HCT116 (cell line): ENCODE measurements at regions not wholly inside any gene's neighbourhood (a gene's known extent, or its start where the extent isn't known, plus 50 kb on each side); places are given as distances from the start of the nearest gene placed in this dataset.

Source experiments
- POLR2A ChIP-seq: IDR thresholded peaks from 2 replicates; pipeline ENCODE4 v1.7.0; 2011; ENCODE audit warnings: borderline replicate concordance; ENCODE audit not compliant: insufficient read depth, insufficient read length; ENCODE audit errors: extremely low read depth
- RAD21 ChIP-seq: IDR thresholded peaks from 2 replicates; pipeline ENCODE4 v1.6.1; 2012; ENCODE audit warnings: low read depth, mild to moderate bottlenecking
- SP1 ChIP-seq: IDR thresholded peaks from 2 replicates; pipeline ENCODE4 v1.6.1; 2012; ENCODE audit warnings: low read depth
- YY1 ChIP-seq: IDR thresholded peaks from 2 replicates; pipeline ENCODE4 v1.6.1; 2011; ENCODE audit warnings: low read length, low read depth, moderate library complexity, mild to moderate bottlenecking; ENCODE audit not compliant: insufficient replicate concordance; ENCODE audit errors: extremely low read depth

DNA sequence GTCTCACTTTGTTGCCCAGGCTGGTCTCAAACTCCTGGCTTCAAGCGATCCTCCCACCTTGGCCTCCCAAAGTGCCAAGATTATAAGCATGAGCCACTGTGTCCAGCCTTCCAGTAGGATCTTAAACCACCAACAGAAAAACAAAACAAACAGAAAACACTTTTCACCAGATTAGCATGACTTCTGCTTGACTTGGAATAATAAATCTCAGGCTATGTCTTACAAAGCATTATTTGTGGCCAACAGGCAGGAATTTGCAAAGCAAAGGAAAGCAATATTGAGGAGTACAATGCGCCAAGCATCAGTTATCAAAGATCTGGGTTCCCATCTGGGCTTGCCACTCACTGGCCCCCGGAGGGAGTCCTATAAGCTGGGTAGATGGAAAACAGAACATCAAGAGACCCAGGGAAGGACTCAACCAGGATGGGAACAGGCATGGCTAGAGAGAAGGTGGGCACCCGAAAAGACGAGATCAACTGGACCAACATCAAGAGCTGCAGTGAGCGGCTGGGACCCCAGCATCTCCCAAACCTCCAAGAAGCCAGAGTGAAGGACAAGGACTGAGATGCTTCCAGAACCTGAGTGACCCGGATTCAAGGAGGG, 101.2 kb downstream of the TMEM30B start:
- TF ChIP-seq POLR2A (no peak), YY1 (no peak), SP1 (no peak), RAD21 (no peak)
